DND-41 (cell line): ENCODE measurements at regions not wholly inside any gene's neighbourhood (a gene's known extent, or its start where the extent isn't known, plus 50 kb on each side); places are given as distances from the start of the nearest gene placed in this dataset.
"Not testable (repeated sequence)": the region's sequence is repeated elsewhere in the genome, so short reads cannot be mapped to it uniquely, and the experiment has no call there.

Experiments used
- ATAC-seq: fragments of 200-7000 bp; cut with Tn5 transposase; 3 replicates; pipeline ENCODE4 v1.9.1; 2021; ENCODE audit warnings: low read depth; ENCODE audit not compliant: insufficient read depth
- DNase-seq: peaks from one replicate; pipeline ENCODE4 v3.0.0-alpha.2; 2020
- H2AFZ ChIP-seq: 2 replicates; pipeline ENCODE4 v1.6.0; 2012; ENCODE audit warnings: low read depth, low read length
- H3K27ac ChIP-seq: 2 replicates; pipeline ENCODE4 v1.5.1; 2012; ENCODE audit warnings: low read length, inconsistent platforms
- H3K27me3 ChIP-seq: fragments of 200-600 bp; sonication (generic); 2 replicates; pipeline ENCODE4 v1.6.0; 2012; ENCODE audit warnings: low read length, mild to moderate bottlenecking, inconsistent platforms; ENCODE audit not compliant: insufficient read depth, poor library complexity
- H3K36me3 ChIP-seq: 2 replicates; pipeline ENCODE4 v1.5.1; 2012; ENCODE audit warnings: low read length, inconsistent platforms; ENCODE audit not compliant: insufficient read depth
- H3K4me1 ChIP-seq: 2 replicates; pipeline ENCODE4 v1.5.1; 2012; ENCODE audit warnings: mild to moderate bottlenecking, low read length; ENCODE audit not compliant: insufficient read depth
- H3K4me2 ChIP-seq: 2 replicates; pipeline ENCODE4 v1.6.0; 2012; ENCODE audit warnings: mild to moderate bottlenecking, moderate library complexity, low read length, inconsistent platforms; ENCODE audit not compliant: insufficient read depth
- H3K4me3 ChIP-seq, 2 experiments: fragments of 200-600 bp in 1 of 2; shearing (Covaris generic) in 1 of 2; 2 replicates each; pipeline ENCODE4 v1.5.1; 2012 to 2016; ENCODE audit warnings: inconsistent platforms in 2 of 2, low read length in 2 of 2, mild to moderate bottlenecking in 2 of 2, low read depth in 1 of 2, moderate library complexity in 1 of 2
- H3K79me2 ChIP-seq: 2 replicates; pipeline ENCODE4 v1.6.0; 2012; ENCODE audit warnings: low read length, inconsistent platforms; ENCODE audit not compliant: insufficient read depth
- H3K9ac ChIP-seq: 2 replicates; pipeline ENCODE4 v1.6.0; 2012; ENCODE audit warnings: low read depth, mild to moderate bottlenecking, inconsistent platforms, low read length, moderate library complexity
- H3K9me3 ChIP-seq: 2 replicates; pipeline ENCODE4 v1.5.1; 2012; ENCODE audit warnings: low read length, moderate library complexity, mild to moderate bottlenecking, inconsistent platforms; ENCODE audit not compliant: insufficient read depth, severe bottlenecking
- H4K20me1 ChIP-seq: 2 replicates; pipeline ENCODE4 v1.6.0; 2012; ENCODE audit warnings: low read length; ENCODE audit not compliant: insufficient read depth
- CTCF ChIP-seq: IDR thresholded peaks from 2 replicates; pipeline ENCODE4 v1.5.1; 2012; ENCODE audit warnings: borderline replicate concordance, low read length, moderate library complexity, mild to moderate bottlenecking; ENCODE audit not compliant: poor library complexity, severe bottlenecking; ENCODE audit errors: extremely low read depth
- EZH2 ChIP-seq: IDR thresholded peaks from 3 replicates; pipeline ENCODE4 v1.6.1; 2012; ENCODE audit warnings: borderline replicate concordance, low read depth, mild to moderate bottlenecking, moderate library complexity, low read length, inconsistent platforms; ENCODE audit not compliant: severe bottlenecking

GRCh38 chr9:13915131-13915530 is 398.8 kb downstream of the NFIB start:
- no peak overlapping the region for H3K27ac ChIP-seq
- no peak overlapping the region for H3K4me3 ChIP-seq
- ATAC-seq, result no peak
- no peak overlapping the region for H3K4me2 ChIP-seq
- TF ChIP-seq CTCF (no peak), EZH2 (no peak)
- H4K20me1 ChIP-seq, result no peaks in the 10 kb centered on the region
- H3K9ac ChIP-seq, result no peak overlapping the region
- no peaks in the 10 kb centered on the region for H3K79me2 ChIP-seq
- H3K4me1 ChIP-seq, result no peaks in the 10 kb centered on the region
- no peak for DNase-seq
- no peaks in the 10 kb centered on the region for H3K27me3 ChIP-seq
- no peak overlapping the region for H2AFZ ChIP-seq
- H3K9me3 ChIP-seq, result no peaks in the 10 kb centered on the region
- no peaks in the 10 kb centered on the region for H3K36me3 ChIP-seq

GRCh38 chr9:13911473-13911872 is 402.5 kb downstream of the NFIB start:
- ATAC-seq, result no peak

DNA sequence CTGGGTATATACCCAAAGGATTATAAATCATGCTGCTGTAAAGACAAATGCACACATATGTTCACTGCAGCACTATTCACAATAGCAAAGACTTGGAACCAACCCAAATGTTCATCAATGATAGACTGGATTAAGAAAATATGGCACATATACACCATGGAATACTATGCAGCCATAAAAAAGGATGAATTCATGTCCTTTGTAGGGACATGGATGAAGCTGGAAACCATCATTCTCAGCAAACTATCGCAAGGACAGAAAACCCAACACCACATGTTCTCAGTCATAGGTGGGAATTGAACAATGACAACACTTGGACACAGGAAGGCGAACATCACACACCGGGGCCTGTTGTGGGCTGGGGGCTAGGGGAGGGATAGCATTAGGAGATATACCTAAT is 406.1 kb downstream of the NFIB start:
- not testable (repeated sequence) for H3K27me3 ChIP-seq, H3K9ac ChIP-seq, H3K36me3 ChIP-seq, H3K4me2 ChIP-seq, H3K9me3 ChIP-seq, H2AFZ ChIP-seq, DNase-seq, H4K20me1 ChIP-seq, ATAC-seq, H3K4me1 ChIP-seq, H3K4me3 ChIP-seq, H3K27ac ChIP-seq, H3K79me2 ChIP-seq

More at GRCh38 chr9:13911473-13911872, 402.5 kb downstream of the NFIB start:
- TF ChIP-seq CTCF, result no peak
- no peak for TF ChIP-seq EZH2
- H3K9ac ChIP-seq, result no peak overlapping the region
- H3K79me2 ChIP-seq, result no peaks in the 10 kb centered on the region
- no peak overlapping the region for H2AFZ ChIP-seq
- H3K4me3 ChIP-seq, result no peak overlapping the region
- no peak overlapping the region for H3K4me2 ChIP-seq
- no peaks in the 10 kb centered on the region for H3K4me1 ChIP-seq
- H3K27me3 ChIP-seq, result no peaks in the 10 kb centered on the region
- no peaks in the 10 kb centered on the region for H3K9me3 ChIP-seq
- no peak for DNase-seq
- no peak overlapping the region for H3K27ac ChIP-seq
- H3K36me3 ChIP-seq, result no peaks in the 10 kb centered on the region
- no peaks in the 10 kb centered on the region for H4K20me1 ChIP-seq

DNA sequence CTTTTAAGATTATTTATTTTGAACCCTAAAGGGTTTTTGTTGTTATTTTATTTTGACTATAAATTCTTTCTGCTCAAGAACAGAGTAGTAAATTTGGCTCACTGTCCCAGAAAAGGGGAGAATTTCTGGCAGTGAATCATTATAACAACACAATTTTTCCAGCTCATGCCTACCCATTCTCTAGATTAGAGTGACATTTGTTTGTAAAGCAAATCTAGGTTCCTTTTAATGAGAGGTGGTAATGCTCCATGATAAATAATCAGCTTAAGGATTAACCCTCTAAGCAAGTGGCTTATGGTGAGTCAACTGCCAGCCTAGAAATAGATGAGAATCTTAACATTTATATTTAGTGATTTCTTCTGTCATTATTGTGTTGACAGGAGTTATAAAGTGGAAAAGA is 409.2 kb downstream of the NFIB start:
- Histone ChIP-seq H3K27ac (no peak overlapping the region), H4K20me1 (no peaks in the 10 kb centered on the region), H3K27me3 (no peaks in the 10 kb centered on the region), H3K79me2 (no peaks in the 10 kb centered on the region), H3K9ac (no peak overlapping the region), H3K4me2 (no peak overlapping the region), H3K4me1 (no peaks in the 10 kb centered on the region), H3K4me3 (no peak overlapping the region), H3K36me3 (no peaks in the 10 kb centered on the region), H3K9me3 (no peaks in the 10 kb centered on the region), H2AFZ (no peak overlapping the region)
- no peak for TF ChIP-seq CTCF
- no peak for TF ChIP-seq EZH2
- ATAC-seq, result no peak
- DNase-seq, result no peak
